DND-41 (cell line): ENCODE measurements at regions not wholly inside any gene's neighbourhood (a gene's known extent, or its start where the extent isn't known, plus 50 kb on each side); places are given as distances from the start of the nearest gene placed in this dataset.

ENCODE experiments used
- EZH2 ChIP-seq: IDR thresholded peaks from 3 replicates; pipeline ENCODE4 v1.6.1; 2012; ENCODE audit warnings: borderline replicate concordance, low read depth, mild to moderate bottlenecking, moderate library complexity, low read length, inconsistent platforms; ENCODE audit not compliant: severe bottlenecking
- TF ChIP-seq, protein P1 (sequence below): IDR thresholded peaks from 2 replicates; pipeline ENCODE4 v1.5.1; 2012; ENCODE audit warnings: borderline replicate concordance, low read length, moderate library complexity, mild to moderate bottlenecking; ENCODE audit not compliant: poor library complexity, severe bottlenecking; ENCODE audit errors: extremely low read depth

- TF ChIP-seq, protein P1, sequence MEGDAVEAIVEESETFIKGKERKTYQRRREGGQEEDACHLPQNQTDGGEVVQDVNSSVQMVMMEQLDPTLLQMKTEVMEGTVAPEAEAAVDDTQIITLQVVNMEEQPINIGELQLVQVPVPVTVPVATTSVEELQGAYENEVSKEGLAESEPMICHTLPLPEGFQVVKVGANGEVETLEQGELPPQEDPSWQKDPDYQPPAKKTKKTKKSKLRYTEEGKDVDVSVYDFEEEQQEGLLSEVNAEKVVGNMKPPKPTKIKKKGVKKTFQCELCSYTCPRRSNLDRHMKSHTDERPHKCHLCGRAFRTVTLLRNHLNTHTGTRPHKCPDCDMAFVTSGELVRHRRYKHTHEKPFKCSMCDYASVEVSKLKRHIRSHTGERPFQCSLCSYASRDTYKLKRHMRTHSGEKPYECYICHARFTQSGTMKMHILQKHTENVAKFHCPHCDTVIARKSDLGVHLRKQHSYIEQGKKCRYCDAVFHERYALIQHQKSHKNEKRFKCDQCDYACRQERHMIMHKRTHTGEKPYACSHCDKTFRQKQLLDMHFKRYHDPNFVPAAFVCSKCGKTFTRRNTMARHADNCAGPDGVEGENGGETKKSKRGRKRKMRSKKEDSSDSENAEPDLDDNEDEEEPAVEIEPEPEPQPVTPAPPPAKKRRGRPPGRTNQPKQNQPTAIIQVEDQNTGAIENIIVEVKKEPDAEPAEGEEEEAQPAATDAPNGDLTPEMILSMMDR, result no peak
- no peak for TF ChIP-seq EZH2
Observed at GRCh38 chr20:10963717-10964266, 290.0 kb upstream of the JAG1 start.
